22Rv1 (cell line): ENCODE measurements at regions not wholly inside any gene's neighbourhood (a gene's known extent, or its start where the extent isn't known, plus 50 kb on each side); places are given as distances from the start of the nearest gene placed in this dataset.

ENCODE experiments used
- ZFX ChIP-seq: fragments of 450-650 bp; IDR thresholded peaks from 2 replicates; pipeline ENCODE4 v1.6.1; 2017; ENCODE audit warnings: antibody characterized with exemption, borderline replicate concordance
- TF ChIP-seq, protein P1 (sequence below): fragments of 450-650 bp; IDR thresholded peaks from 2 replicates; pipeline ENCODE4 v1.5.1; 2017; ENCODE audit warnings: mild to moderate bottlenecking

DNA sequence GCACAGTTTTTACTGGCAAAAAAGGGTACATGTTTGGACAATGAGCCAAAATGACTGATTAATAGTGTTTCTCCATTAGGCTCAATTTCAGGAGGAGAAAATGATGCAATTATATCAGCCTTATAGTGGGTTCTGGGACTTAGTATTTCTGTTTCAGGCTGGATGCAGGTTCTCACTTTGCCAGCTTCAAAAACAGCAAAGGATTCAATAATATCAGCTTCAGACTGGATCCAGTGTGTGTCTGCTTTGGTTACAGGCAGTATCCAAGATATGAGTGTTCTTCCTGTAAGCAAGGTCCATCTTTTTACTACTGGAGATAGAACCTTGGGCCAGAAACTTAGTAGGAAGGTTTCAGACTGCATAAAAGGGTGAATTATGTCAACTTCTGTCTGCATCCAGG, 790.9 kb upstream of the AMELY start:
- TF ChIP-seq, protein P1, sequence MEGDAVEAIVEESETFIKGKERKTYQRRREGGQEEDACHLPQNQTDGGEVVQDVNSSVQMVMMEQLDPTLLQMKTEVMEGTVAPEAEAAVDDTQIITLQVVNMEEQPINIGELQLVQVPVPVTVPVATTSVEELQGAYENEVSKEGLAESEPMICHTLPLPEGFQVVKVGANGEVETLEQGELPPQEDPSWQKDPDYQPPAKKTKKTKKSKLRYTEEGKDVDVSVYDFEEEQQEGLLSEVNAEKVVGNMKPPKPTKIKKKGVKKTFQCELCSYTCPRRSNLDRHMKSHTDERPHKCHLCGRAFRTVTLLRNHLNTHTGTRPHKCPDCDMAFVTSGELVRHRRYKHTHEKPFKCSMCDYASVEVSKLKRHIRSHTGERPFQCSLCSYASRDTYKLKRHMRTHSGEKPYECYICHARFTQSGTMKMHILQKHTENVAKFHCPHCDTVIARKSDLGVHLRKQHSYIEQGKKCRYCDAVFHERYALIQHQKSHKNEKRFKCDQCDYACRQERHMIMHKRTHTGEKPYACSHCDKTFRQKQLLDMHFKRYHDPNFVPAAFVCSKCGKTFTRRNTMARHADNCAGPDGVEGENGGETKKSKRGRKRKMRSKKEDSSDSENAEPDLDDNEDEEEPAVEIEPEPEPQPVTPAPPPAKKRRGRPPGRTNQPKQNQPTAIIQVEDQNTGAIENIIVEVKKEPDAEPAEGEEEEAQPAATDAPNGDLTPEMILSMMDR = no peak
- no peak for TF ChIP-seq ZFX
